CD4-positive, alpha-beta T cell treated with Interleukin-10 for 1 hour (primary cell): ENCODE measurements at regions not wholly inside any gene's neighbourhood (a gene's known extent, or its start where the extent isn't known, plus 50 kb on each side); places are given as distances from the start of the nearest gene placed in this dataset.
"Not testable (repeated sequence)": the region's sequence is repeated elsewhere in the genome, so short reads cannot be mapped to it uniquely, and the experiment has no call there.

Source experiments
- DNase-seq: peaks from one replicate; pipeline ENCODE4 v3.0.0-alpha.2; 2020

DNA sequence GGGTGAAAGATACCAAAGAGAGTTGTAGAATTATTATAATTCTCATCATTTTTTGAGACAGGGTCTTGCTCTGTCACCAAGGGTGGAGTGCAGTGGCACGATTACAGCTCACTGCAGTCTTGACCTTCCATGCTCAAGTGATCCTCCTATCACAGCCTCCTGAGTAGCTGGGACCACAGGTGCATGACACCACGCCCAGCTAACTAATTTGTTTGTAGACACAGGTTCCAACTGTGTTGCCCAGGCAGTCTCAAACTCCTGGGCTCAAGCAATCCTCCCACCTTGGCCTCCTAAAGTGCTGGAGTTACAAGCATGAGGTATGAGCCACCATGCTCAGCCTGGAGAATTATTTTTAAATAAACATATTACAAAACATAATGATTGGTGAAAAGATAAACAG, 92.8 kb upstream of the MSH6 start:
- no peak for DNase-seq

GRCh38 chr2:47689118-47689517, 93.8 kb upstream of the MSH6 start:
- not testable (repeated sequence) for DNase-seq

GRCh38 chr2:47688561-47688960, 94.4 kb upstream of the MSH6 start:
- no peak for DNase-seq

DNA sequence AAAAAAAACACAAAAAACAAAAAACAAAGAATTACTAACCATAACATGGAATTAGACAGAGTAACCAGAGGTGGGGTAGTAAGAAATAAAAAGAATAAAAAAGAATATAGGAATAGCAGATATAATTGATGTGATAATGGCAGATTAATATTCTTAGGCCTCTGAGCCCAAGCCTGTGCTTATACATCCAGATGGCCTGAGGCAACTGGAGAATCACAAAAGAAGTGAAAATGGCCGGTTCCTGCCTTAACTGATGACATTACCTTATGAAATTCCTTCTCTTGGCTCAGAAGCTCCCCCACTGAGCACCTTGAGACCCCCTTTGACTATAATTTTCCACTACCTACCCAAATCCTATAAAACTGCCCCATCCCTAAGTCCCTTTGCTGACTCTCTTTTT, 95.1 kb upstream of the MSH6 start:
- no peak for DNase-seq

GRCh38 chr2:47686018-47686417, 96.9 kb upstream of the MSH6 start:
- no peak for DNase-seq

- no peak for DNase-seq
Observed at GRCh38 chr2:47682216-47682749, 100.7 kb upstream of the MSH6 start.

- DNase-seq = no peak
Observed at GRCh38 chr2:47676261-47676926, 105.6 kb upstream of the KCNK12 start.

- no peak for DNase-seq
Observed at GRCh38 chr2:47675196-47675825, 104.5 kb upstream of the KCNK12 start.

DNA sequence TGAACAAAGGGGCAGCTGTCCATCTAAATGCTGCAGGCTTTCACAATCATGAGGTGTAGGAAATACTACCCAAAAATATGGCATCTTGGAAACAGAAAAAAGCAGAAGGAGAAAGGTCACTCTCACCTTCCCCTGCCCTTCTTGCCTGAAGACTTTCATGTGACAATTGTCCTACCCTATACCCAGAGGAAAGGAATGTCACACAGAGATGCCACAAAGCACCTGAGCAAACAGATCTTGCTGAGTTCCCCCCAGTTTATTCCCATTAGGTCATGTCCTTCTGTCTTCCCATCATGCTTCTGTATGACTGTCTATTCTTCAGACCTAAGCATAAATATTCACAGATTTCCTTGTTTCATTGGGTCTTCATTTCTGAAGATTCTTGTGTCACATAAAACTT, 95.5 kb upstream of the KCNK12 start:
- no peak for DNase-seq

DNA sequence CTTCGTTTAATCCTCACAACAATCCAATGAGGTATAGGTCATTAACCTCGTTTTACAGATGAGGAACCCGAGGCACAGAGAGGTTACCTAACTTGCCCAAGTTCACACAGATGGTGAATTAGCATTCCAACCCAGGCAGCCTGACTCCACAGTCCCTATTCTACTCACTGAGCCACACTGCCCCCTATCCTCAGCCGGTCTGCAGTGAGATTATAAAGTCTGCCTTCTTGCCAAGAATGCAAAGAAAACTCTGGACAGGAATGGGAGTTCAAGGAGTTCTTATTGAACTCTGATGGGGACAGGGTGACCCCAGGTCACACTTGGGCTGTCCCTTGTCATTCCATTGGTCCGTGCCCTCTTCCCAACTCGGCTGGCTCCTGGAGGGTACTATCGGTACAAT, 94.0 kb upstream of the KCNK12 start:
- DNase-seq = no peak

GRCh38 chr2:47662552-47662951, 91.8 kb upstream of the KCNK12 start:
- no peak for DNase-seq

DNA sequence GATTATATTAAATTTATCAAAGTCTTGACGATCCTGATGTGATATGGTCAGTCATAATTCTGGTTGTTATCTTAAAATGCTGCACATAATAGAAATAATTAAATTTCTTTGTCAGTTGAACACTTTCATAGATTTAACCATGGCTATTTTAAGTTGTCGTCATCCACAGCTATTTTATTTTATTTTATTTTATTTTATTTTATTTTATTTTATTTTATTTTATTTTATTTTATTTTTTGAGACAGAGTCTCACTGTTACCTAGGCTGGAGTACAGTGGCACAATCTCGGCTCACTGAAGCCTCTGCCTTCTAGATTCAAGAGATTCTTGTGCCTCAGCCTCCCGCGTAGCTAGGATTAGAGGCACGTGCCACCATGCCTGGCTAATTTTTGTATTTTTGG, 90.5 kb upstream of the KCNK12 start:
- no peak for DNase-seq

GRCh38 chr2:47660168-47660567, 89.4 kb upstream of the KCNK12 start:
- no peak for DNase-seq

DNA sequence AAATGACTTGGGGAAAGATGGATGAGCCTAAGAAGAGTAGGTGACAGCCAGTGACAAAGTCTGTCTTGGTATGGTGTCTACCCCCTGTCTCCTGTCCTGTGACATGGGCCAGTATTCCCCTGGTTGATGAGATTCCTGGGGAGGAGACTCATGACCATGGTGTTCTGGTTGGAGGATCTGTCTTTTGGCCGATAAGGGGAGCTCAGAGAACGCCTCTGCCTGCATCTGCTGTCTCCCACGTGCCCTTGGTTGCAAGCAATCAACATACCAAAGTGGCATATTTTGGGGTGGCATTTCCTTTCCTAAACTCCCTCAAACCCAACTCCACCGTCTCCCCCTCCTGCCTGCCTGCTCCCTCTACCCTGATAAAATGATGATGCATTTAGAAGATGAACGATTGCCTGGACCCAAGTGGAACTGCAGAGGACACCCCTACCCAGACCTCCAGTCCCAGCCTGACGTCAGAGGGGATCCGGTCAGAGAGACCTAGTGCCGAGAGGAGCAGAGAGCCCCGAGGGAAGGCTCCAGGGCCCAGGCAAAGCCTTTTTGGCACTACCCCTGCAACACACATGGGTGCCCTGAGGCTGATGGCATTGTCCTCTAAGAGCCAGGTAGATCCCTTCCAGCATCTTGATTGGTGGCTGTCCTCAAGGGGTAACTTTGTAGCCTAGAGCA, 88.0 kb upstream of the KCNK12 start:
- no peak for DNase-seq

- DNase-seq = no peak
Observed at GRCh38 chr2:47657886-47658489, 87.2 kb upstream of the KCNK12 start.

DNA sequence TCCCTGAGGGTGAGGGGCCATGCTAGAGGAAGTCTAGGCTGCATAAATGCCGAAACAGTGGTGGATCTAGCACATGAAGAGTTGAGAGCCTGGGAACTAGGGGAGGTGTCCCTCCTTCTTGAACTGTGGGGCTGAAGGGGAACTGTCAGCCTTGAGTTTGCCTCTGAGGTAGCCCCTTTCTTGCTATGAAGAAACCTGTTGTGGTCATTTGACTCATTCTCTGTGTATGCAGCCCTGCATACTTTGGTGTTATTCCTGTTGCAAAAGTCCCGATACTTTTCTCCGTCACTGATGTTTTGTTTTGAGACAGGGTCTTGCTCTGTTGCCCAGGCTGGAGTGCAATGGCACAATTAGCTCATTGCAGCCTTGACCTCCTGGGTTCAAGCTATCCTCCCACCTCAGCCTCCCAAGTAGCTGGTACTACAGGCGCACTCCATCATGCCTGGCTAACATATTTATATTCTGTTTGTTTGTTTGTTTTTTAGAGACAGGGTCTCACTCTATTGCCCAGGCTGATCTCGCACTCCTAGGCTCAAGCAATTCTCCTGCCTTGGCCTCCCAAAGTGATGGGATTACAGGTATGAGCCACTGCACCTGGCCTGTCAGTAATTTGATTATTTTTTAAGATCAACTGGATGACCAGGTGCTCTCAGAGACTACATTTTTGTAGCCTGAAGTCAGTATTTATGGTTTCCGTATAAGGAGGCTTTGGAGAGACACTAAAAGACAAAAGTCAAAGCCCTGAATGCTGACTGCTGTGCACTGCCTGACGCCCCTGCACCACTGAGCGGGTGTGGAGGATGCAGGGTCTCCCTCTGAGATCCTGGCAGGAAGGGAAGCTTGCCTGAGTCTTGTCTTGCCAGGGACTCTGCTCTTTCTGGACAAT, 86.2 kb upstream of the KCNK12 start:
- DNase-seq = no peak

- DNase-seq = no peak
Observed at GRCh38 chr2:47655563-47655880, 84.7 kb upstream of the KCNK12 start.

GRCh38 chr2:47654790-47655562, 84.2 kb upstream of the KCNK12 start:
- no peak for DNase-seq

GRCh38 chr2:47653902-47654789, 83.4 kb upstream of the KCNK12 start:
- DNase-seq = no peak

GRCh38 chr2:47653036-47653435, 82.3 kb upstream of the KCNK12 start:
- no peak for DNase-seq
